HG03342 (cell line): ENCODE measurements at regions not wholly inside any gene's neighbourhood (a gene's known extent, or its start where the extent isn't known, plus 50 kb on each side); places are given as distances from the start of the nearest gene placed in this dataset.

ENCODE experiments used
- ATAC-seq: cut with Tn5 transposase; IDR thresholded peaks from one replicate; pipeline ENCODE4 v1.9.1; 2021; ENCODE audit warnings: mild to moderate bottlenecking, moderate library complexity; ENCODE audit not compliant: unreplicated experiment

DNA sequence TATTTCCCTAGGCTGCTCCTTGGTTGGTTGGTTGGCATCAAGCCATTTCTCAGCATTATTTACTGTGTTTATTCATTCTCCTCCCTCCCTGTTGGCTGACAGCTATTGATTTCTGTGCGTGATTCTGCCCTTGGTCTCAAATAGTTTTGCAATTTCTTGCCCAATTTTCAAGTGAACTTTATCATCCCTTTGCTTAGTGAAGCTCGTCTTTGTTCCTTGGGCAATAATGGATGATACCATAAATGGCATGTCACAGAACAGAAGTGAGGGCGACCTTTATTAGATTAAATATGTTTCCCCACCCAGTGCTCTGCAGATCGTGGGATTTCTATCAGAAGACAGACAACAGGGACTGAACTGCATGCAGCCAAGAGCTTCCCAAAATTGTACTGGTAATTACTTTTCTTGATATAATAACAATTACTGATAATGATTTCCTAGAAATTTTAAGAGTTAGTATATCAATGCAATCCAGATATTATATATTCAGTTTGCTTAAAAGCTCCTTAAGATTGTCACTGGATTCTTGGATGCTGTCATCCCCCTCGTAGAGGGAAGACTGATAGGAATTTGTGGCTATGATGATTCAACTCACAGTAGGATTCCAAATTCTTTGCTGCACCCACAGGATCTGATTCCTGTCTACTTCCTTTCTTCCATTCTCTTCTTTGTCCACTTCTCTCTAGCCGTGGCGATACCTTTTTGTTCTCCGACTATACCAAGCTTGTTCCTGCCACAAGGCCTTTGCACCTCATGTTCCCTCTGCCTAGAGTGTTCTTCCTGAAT is 122.1 kb upstream of the KAZN start:
- ATAC-seq = no peak

DNA sequence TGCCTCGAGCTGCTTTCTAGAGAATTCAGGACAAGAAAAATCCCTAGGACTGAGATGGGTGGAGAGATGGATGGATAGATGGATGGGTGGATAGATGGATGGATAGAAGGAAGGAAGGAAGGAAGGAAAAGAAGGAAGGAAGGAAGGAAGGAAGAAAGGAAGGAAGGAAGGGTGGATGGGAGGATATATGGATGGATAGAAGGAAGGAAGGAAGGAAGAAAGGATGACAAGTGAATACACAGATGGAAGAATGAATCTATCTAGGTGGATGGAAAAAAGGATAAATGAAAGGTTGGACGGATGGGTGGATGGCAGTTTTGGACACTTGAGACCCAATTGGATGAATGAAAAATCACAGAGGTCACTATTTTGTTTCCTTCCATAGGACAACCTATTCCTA is 120.4 kb upstream of the KAZN start:
- ATAC-seq = no peak

DNA sequence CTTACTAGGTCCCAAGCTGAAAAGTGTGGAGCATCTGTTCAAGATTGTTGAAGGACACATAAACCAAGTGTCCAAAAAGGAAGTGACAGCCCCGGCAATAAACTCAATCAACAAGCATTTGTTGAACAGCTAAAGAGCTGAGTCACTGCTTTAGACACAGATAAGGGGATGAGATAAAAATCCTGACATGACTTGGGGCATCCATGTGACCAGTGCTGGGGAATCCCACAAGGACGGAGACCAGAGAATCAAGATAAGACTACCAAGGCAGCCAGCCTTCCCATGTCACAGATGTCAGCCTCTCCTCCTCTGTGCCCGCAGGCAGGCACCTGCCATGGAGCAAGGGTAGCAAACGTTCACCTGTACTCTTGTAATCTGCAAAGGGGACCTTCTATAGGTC is 118.6 kb upstream of the KAZN start:
- no peak for ATAC-seq

DNA sequence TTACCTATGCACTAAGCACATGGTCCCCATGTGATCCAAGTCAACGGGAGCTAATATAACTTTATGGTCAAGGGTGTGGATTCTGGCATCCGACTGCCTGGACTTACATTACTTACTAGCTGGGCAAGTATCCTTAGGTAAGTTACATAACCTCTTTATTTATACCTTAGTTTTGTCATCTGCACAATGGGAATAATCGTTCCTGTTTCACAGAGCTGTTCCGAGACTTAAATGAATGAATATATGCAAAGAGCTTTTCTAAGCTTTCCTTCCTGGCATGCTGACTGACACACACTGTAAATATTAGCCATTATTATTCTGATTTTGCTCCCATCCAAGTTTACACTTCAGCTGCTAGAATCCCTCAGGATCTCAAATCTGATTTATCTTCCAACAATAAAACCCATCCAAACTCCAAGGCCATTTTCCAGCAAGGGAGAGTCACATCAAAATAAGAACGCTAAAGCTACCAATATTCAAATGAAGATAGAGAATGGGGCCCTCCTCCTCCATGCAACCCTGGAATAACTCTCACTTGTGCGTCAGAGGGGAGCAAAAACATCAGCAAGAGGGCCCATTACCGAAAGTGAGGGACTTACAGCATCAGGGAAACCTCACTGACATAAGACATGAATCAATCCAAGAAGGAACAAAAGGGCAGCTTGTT is 115.6 kb upstream of the KAZN start:
- ATAC-seq = no peak

DNA sequence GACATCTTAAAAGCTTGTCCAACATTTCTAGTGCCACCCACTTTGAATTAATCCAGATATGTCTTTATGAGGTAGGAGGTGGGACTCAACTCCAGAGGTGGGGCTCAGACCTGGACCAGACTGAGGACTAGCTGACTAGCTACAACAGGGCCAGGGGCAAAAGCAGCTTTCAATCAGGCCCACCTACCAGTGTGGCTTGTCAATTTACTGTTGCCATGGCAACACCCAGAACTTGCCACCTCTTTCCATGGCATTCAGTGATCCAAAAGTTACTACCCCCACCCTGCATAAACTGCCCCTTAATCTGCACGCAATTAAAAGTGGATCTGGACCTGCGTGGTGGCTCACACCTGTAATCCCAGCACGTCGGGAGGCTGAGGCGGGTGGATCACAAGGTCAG is 113.2 kb upstream of the KAZN start:
- ATAC-seq = no peak

DNA sequence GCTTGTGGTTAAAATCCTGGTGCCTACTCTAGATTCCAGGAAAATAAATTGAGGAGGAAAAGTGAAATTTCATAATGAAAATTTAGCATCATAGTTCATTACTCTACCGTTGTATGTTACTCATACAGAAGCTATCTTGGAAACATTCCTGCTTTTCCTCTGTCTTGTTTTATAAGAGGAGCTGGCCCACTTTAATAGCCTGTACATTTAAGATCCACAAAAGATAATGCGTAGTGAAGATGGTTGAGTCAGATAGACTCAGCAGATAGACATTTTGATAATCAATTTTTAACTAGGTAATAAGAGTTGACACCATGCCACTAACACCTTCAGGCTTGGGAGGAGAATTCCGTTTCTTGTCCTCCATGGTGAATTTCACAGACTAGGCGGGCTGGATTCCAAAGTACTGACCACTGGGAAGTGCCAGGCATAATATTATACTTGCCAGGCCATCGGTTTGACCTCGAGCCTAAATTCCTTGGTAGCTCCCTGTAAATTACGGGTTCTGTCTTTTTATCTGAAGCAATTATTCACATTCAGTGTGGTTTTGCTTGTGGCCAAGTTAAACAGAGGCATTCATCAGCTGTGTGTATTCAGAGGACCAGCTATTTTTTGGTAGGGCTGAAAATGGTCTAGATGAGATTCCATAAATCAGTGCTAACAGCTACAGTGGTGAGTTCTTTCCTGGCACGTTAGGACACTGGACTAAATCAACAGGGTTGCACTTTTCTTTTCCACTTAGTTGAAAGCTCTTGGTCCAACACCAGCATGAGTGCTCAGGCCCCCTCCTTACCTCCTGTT is 111.9 kb upstream of the KAZN start:
- no peak for ATAC-seq

DNA sequence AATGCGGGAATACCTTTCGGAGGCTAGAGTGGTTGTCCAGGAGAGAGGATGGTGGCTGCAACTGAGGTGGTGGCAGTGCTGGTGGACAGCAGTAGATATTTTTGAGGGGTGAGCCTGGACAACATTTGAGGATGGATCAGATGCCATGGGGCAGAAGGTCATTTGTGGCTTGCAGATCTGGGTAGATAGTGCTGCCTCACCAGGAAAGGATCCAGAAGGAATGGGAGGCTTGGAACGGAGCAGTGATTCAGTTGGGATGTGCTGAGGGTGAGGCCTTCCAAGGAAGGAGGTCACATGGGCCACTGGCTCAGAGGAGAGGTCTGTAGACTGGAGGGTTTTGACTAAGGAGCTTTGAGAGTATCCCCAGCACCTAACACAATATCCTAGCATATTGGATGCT is 110.8 kb upstream of the KAZN start:
- ATAC-seq = no peak

DNA sequence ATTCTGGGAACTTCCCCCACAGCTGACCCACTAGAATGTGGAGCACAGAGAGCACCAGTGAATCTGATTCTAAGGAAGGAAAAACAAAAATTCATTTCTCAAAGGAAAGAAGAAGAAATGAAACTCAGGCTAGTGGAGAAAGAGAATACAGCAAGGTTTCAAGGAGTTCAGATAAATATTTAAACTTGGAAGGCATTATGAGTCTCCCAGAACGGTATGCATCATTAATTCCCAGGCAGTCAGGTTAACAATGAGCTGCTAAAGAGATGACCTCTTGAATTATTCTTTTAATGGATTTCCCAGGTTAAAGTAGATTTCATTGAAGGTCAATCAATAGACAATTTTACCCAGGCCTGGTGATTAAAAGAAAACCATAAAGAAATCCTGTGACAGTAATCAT is 103.6 kb upstream of the KAZN start:
- no peak for ATAC-seq

DNA sequence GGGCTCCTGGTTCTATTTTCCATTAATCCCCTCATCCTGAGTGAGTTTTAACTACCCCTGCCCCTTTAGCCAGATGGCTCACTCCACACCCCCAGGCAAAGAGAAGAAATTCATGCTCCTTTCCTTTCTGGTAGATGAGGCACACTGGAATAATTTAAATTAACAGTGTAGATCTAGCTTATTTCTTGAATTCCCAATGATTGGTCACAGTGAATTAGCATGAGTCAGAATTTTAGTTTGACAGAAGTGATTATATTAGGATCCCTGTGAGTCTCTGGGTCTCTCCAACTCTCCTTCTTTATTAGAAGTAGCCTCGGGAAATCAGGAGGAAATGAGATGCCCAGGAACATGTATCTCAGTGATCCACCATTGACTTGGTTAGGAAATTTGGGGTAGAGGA is 103.1 kb upstream of the KAZN start:
- no peak for ATAC-seq

DNA sequence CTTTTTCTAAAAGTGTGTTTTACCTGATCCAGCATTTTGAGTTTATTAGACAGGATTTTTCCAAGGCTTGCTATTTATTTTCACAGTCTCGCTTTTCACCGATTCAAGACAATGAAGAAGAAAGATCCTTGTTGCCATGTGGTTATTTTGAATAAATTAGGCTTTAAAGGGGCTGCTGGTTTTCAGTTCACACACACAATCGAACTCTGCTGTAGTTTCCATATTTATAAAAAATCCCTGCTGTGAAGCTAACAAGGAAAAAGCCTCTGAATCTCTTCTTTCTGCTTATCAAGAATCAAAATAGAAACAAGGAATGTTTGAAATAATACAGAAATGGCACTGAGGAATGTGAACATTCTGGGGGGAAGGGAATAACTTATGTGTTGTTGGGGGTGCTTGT is 102.5 kb upstream of the KAZN start:
- no peak for ATAC-seq

DNA sequence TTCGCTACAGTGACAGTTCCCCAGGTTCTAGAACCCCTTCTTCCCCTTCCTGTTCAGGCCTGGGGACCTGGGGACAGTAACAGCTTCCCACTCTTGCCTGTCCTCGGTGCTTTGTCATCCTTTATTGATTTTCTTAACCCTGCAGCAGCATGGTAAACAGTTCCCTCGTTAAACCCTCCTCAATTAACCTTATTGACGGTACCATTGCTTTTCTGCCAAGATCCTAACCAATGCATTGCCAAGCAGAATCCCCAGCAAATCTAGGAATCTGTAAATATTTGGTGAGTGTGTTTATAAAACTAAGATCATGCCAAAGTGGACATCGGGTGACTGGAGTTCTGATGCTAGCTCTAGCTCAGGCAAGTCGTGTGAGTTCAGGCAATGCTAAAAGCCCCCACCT is 99.6 kb upstream of the KAZN start:
- ATAC-seq = no peak

DNA sequence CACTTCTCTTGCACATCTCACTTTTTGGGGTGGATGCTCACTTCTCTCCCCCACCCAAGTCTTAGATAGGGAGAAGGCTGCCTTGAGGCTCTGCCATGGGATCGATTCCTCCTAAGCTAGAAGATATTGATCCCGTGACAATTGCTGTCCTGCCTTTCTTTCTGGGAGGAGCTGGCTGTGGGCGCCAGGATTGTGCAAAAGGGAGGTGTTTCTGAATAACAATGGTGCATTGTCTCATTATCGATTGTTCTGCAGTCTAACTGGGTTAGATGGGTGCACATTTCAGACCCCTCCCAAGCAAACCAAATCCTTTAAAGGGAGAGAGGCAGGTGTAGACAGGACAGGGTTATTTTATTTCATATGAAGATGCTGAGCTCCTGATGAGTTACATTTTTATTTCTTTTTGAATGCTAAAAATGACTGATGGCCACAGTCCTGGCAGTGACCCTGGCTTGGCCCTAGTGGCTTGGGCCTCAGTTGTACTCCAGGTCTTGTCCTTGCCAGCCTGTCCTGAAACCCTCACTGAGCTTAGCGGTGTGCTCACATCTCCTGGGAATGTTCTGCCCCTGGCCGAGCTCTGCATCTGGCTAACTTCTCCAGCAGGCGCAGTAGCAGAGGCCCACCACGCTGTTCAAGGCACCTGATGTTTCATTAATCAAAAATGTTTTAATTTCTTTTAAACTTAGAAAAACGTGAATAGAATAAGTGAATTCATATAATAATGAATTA is 99.0 kb upstream of the KAZN start:
- ATAC-seq = no peak

DNA sequence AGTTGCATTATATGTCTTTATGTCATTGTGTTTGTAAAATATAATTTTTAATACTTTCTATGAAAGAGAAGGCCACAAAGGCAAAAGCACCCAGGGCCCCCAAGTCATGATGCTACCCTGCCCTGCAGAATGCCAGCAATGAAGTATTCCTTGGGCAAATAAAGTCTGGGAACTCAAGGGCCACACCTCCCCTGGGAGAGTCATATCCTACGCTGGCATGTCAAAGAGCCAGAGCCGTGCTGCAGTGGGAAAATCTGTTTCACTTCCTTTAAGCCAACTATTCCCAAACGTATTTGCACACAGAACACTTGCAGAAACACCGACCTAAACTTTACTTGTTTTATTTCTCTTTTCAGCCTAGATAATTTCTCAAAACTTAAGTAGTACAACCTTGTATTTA is 98.4 kb upstream of the KAZN start:
- ATAC-seq = no peak

DNA sequence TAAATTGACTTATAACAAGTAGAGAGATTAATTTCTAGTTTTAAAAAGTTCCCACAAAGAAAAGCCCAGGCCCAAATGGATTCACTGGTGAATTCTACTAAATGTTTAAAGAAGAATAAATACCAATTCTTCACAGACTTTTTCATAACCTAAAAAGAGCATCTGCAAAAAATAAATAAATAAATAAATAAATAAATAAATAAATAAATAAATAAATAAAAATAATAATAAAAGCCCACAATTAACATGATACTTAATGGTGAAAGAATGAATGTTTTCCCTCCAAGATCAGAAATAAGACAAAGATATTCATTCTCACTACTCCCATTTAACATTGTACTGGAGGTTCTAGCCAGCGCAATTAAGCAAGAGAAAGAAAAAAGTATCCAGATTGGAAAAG is 97.6 kb upstream of the KAZN start:
- no peak for ATAC-seq

DNA sequence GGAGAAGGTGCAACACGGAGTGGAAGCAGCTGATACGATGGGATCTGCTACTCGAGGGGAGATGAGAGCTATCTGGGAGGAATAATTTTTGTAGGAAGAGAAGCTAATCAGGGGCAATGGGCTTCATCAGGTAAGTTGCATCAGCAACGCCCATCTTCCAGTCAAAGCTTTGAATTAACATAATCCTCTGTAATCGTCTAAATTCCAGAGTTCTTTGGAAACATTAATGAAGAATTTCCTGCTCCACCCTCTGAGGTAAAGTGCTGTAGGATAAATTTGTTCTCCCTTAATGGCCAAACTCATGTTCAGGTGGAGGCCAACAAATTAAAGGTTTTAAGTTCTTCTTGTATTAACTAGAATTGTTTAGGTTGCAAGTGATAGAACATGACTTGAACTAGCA is 94.0 kb upstream of the KAZN start:
- no peak for ATAC-seq

DNA sequence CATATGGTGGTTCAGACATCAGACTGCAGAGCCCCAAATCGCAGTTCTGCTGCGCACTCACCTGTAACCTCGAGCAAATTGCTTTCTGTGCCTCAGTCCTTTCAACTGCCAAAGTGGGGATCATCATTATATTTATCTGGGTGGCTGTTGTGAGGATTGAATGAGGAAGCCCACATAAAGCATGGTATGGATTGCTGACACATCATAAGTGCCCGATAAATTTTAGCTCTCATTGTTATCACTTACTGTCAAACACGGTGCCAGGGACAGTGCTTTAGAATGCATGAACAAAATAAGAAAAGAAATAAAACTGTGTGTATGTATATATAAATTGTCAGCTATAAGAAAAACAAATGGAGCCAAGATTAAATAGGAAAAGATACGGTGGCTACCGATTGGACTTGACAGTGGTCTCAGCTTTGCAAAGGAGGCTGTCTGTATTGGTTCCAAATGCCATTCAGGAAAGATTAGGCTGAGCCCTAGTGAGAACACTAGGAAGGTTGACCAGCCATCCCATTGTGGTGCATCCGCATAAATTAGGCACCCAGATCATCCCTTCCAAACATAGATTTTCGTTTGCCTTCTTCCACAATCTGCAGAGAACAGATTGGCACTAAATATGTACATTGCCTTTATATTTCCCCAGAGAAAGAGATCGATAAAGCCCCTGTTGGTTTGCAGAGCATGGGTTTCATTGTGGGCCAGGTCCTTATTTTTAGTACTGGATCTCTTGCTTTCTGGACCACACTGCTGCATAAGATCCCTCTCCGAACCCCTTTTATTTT is 91.8 kb upstream of the KAZN start:
- ATAC-seq = no peak

DNA sequence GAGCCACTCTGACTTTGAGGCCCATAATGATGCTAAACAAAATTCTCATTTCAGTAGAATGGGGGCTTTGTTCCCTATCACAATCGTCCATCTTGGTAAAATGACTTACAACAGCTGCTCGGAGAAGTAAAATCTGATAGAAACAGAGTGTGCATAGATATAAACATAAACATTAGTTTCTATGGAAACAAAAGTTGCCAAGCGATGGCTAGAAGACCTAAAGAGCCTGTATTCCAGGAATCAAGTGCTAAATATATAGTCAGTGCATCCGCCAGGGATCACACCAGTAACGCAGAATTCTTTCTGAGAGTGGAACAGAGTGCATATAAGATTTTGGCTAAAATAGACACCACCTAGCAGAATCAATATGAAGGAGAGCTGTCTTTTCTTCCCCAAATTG is 91.2 kb upstream of the KAZN start:
- ATAC-seq = no peak

DNA sequence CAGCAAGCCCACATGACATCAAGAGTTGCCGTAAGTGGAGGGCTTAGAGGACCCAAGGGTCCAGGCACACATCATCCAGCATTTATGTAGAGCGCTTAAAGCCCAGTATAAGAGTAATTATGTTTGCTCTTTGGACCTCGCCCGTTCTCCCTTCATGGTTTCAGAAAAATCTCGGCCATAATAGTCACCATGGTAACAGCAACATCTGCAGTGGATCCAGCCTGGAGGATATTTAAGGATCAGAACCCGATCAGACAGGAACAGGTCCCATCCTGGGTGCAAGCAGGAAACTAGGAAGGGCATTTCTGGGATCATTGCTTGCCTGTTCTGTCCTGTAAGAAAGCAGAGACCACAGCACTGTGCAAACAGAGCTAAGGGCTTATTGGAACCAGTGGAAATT is 89.9 kb upstream of the KAZN start:
- no peak for ATAC-seq

DNA sequence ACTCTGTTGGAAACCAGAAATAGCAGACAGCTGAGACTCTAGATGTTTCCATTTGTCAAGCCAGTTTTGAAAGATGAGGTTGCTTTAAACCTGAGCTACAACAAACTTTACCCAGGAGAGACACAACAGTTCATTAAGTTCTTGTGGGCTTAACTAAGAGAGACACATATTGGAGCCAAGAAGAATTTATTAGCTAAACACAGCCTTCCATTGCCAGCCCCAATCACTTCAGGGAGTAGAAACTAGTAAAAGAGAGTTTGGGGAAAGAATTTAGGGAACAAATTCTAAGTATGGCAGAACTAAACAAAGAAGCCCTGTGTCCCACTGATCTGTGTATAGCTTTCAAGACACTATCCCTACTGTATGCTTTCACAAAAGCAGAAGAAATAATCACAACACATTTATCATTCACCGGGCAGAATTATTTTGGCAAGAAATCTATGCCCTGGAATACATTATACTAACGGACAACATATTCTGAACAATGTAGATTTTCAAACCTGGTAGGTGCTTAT is 87.3 kb upstream of the KAZN start:
- ATAC-seq = no peak

DNA sequence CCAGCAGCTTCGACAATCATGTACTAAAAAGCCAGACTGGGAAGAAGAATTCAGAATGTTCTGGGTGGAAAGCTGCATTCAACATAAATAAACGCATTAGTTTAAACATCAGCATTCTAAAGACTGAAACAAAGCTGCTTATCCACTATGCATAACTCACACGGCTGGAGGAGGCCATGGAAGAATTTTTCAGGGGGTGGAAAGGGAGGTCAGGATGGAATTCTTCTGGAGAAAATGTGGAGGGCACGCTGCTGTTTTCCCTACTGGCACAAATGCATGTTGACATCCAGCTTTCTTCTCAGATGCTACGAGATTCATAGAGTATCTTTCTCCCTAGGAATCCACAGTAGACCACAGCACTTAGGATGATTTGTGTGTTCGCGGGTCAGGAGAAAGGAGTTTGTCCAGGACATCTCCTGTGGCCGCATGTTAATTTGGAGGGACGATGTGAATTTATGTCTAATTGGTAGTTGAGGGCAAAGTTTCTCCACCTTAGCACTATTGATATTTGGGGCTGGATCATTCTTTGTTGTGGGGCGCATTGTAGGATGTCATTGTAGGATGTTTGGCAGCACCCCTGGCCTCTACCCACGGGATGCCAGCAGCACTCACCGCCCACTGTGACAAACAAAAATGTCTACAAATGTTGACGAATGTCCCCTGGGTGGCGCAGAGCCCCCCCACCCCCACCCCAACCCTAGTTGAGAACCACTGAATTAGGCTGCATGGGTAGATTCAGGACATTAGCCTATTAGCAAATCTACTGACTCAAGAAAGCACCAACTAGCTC is 86.5 kb upstream of the KAZN start:
- ATAC-seq = no peak
